LNCAP (cell line): ENCODE measurements at regions not wholly inside any gene's neighbourhood (a gene's known extent, or its start where the extent isn't known, plus 50 kb on each side); places are given as distances from the start of the nearest gene placed in this dataset.

ENCODE experiments used
- CTCF ChIP-seq: fragments of 450-650 bp; IDR thresholded peaks from 2 replicates; pipeline ENCODE4 v1.5.1; 2017; ENCODE audit warnings: mild to moderate bottlenecking

GRCh38 chr3:162117961-162118360 is 621.4 kb downstream of the OTOL1 start:
- no peak for TF ChIP-seq CTCF

- no peak for TF ChIP-seq CTCF
Measured at GRCh38 chr3:162119651-162120050, 623.0 kb downstream of the OTOL1 start.

GRCh38 chr3:162122405-162122804 is 625.8 kb downstream of the OTOL1 start:
- no peak for TF ChIP-seq CTCF

GRCh38 chr3:162125790-162126189 is 629.2 kb downstream of the OTOL1 start:
- no peak for TF ChIP-seq CTCF

- TF ChIP-seq CTCF, result no peak
Measured at GRCh38 chr3:162130582-162130981, 634.0 kb downstream of the OTOL1 start.

- TF ChIP-seq CTCF, result no peak
Measured at GRCh38 chr3:162132981-162133380, 636.4 kb downstream of the OTOL1 start.

- TF ChIP-seq CTCF, result no peak
Measured at GRCh38 chr3:162134571-162134970, 638.0 kb downstream of the OTOL1 start.

- no peak for TF ChIP-seq CTCF
Measured at GRCh38 chr3:162136136-162136535, 639.5 kb downstream of the OTOL1 start.
